Keratinocyte (primary cell): ENCODE measurements at regions not wholly inside any gene's neighbourhood (a gene's known extent, or its start where the extent isn't known, plus 50 kb on each side); places are given as distances from the start of the nearest gene placed in this dataset.

Experiments used
- DNase-seq: peaks from one replicate; pipeline ENCODE4 v3.0.0-alpha.2; 2011; ENCODE audit warnings: low read depth, missing footprints, low spot score
- FAIRE-seq: peaks from 2 replicates; lab custom pipeline; 2011; peaks lifted over from hg19 to GRCh38; lab: Jason Lieb, UNC
- H2AFZ ChIP-seq: 2 replicates; pipeline ENCODE4 v1.6.0; 2012; ENCODE audit warnings: low read length, control low read depth, inconsistent platforms; ENCODE audit not compliant: control insufficient read depth
- H3K27ac ChIP-seq: 2 replicates; pipeline ENCODE4 v1.5.1; 2011; ENCODE audit warnings: low read length; ENCODE audit not compliant: control insufficient read depth, insufficient read depth
- H3K27me3 ChIP-seq: 3 replicates; pipeline ENCODE4 v1.6.0; 2011; ENCODE audit warnings: low read length; ENCODE audit not compliant: control insufficient read depth, insufficient read depth; ENCODE audit errors: extremely low read depth
- H3K36me3 ChIP-seq, 2 experiments: 2 replicates in 1 of 2; 3 replicates in 1 of 2; pipeline ENCODE4 v1.5.1; 2011; ENCODE audit warnings: low read length in 2 of 2, mild to moderate bottlenecking in 1 of 2; ENCODE audit not compliant: control insufficient read depth in 2 of 2, insufficient read depth in 2 of 2; ENCODE audit errors: extremely low read depth in 1 of 2
- H3K4me1 ChIP-seq: 3 replicates; pipeline ENCODE4 v1.5.1; 2011; ENCODE audit warnings: low read length; ENCODE audit not compliant: control insufficient read depth, insufficient read depth; ENCODE audit errors: extremely low read depth
- H3K4me2 ChIP-seq: 3 replicates; pipeline ENCODE4 v1.6.0; 2011; ENCODE audit warnings: low read depth, low read length; ENCODE audit not compliant: control insufficient read depth, insufficient read depth; ENCODE audit errors: extremely low read depth
- H3K4me3 ChIP-seq, 3 experiments: fragments of 200-600 bp in 1 of 3; sonication (generic) in 1 of 3; 2 replicates in 2 of 3; 3 replicates in 1 of 3; pipeline ENCODE4 v1.5.1; 2011 to 2016; ENCODE audit warnings: low read length in 3 of 3, mild to moderate bottlenecking in 3 of 3, control low read depth in 2 of 3, inconsistent platforms in 1 of 3, low read depth in 1 of 3, mixed read lengths in 1 of 3, mixed run types in 1 of 3, moderate library complexity in 1 of 3; ENCODE audit not compliant: control insufficient read depth in 2 of 3, insufficient read depth in 2 of 3; ENCODE audit errors: extremely low read depth in 1 of 3
- H3K79me2 ChIP-seq: 2 replicates; pipeline ENCODE4 v1.6.0; 2012; ENCODE audit warnings: low read length; ENCODE audit not compliant: control insufficient read depth, insufficient read depth
- H3K9ac ChIP-seq: 3 replicates; pipeline ENCODE4 v1.6.0; 2011; ENCODE audit warnings: low read length; ENCODE audit not compliant: control insufficient read depth, insufficient read depth; ENCODE audit errors: extremely low read depth
- H3K9me1 ChIP-seq: 3 replicates; pipeline ENCODE4 v1.6.0; 2011; ENCODE audit warnings: low read length; ENCODE audit not compliant: control insufficient read depth, insufficient read depth; ENCODE audit errors: extremely low read depth
- H3K9me3 ChIP-seq: 2 replicates; pipeline ENCODE4 v1.5.1; 2012; ENCODE audit warnings: low read depth, low read length; ENCODE audit not compliant: control insufficient read depth
- H4K20me1 ChIP-seq: 3 replicates; pipeline ENCODE4 v1.6.0; 2011; ENCODE audit warnings: low read length; ENCODE audit not compliant: control insufficient read depth, insufficient read depth; ENCODE audit errors: extremely low read depth
- CTCF ChIP-seq, 3 experiments: IDR thresholded peaks in 1 of 3; conservative IDR thresholded peaks in 1 of 3; optimal IDR thresholded peaks in 1 of 3; 2 replicates in 2 of 3; 3 replicates in 1 of 3; pipeline versions ENCODE3 to v1.5.1; 2011; ENCODE audit warnings: low read length in 3 of 3, mild to moderate bottlenecking in 3 of 3, moderate library complexity in 2 of 3, control low read depth in 1 of 3, inconsistent platforms in 1 of 3; ENCODE audit not compliant: insufficient read depth in 2 of 3; ENCODE audit errors: extremely low read depth in 1 of 3
- EZH2 ChIP-seq: IDR thresholded peaks from one replicate; pipeline ENCODE4 v1.6.1; 2012; ENCODE audit warnings: inconsistent platforms, mild to moderate bottlenecking, low read length, moderate library complexity
- dilution Hi-C: fragments of 300-500 bp; cut with MboI; formaldehyde crosslinking; loops from one replicate; pipeline ENCODE4 v1.7.0; 2020; ENCODE audit warnings: low sequenced_read_pairs; ENCODE audit not compliant: extremely low pct_ligation_motif_present

GRCh38 chr12:34401659-34402227, 379.4 kb downstream of the ALG10 start:
- Histone ChIP-seq H3K4me3 (no peak overlapping the region), H3K27me3 (no peaks in the 10 kb centered on the region), H3K9ac (no peak overlapping the region), H4K20me1 (no peaks in the 10 kb centered on the region), H3K4me2 (no peak overlapping the region), H3K4me1 (no peaks in the 10 kb centered on the region), H2AFZ (no peak overlapping the region), H3K36me3 (no peaks in the 10 kb centered on the region), H3K27ac (no peak overlapping the region), H3K9me1 (no peaks in the 10 kb centered on the region), H3K79me2 (no peaks in the 10 kb centered on the region), H3K9me3 (peaks cover 26% of the 10 kb centered on the region)
- TF ChIP-seq EZH2 (no peak), CTCF (optimal IDR thresholded peaks at IDR 0.05 in 1 of 3, IDR thresholded peaks at IDR 0.05 in 1 of 3, conservative IDR thresholded peaks at IDR 0.05 in 1 of 3; ENCODE audit: extremely low read depth in 1 of 3, insufficient read depth in 2 of 3, low read length in 3 of 3) (no peak)
- DNase-seq (no peak), FAIRE-seq (no peak)
- dilution Hi-C loops, result no loop called here

- no peak overlapping the region for H2AFZ ChIP-seq
- no peak for TF ChIP-seq CTCF (optimal IDR thresholded peaks at IDR 0.05 in 1 of 3, IDR thresholded peaks at IDR 0.05 in 1 of 3, conservative IDR thresholded peaks at IDR 0.05 in 1 of 3; ENCODE audit: extremely low read depth in 1 of 3, insufficient read depth in 2 of 3, low read length in 3 of 3)
- no peak for TF ChIP-seq EZH2
- dilution Hi-C loops, result no loop called here
- no peaks in the 10 kb centered on the region for H3K79me2 ChIP-seq
- DNase-seq, result no peak
- no peaks in the 10 kb centered on the region for H3K36me3 ChIP-seq
- H3K27me3 ChIP-seq, result no peaks in the 10 kb centered on the region
- H3K4me1 ChIP-seq, result no peaks in the 10 kb centered on the region
- H3K4me3 ChIP-seq, result no peak overlapping the region
- no peak overlapping the region for H3K4me2 ChIP-seq
- H4K20me1 ChIP-seq, result no peaks in the 10 kb centered on the region
- no peaks in the 10 kb centered on the region for H3K9me1 ChIP-seq
- H3K9ac ChIP-seq, result no peak overlapping the region
- peaks cover 30% of the 10 kb centered on the region for H3K9me3 ChIP-seq
- FAIRE-seq, result no peak
- no peak overlapping the region for H3K27ac ChIP-seq
Observed at GRCh38 chr12:34402228-34402898, 380.1 kb downstream of the ALG10 start.
